ENCODE measurements at regions not wholly inside any gene's neighbourhood (a gene's known extent, or its start where the extent isn't known, plus 50 kb on each side); places are given as distances from the start of the nearest gene placed in this dataset.

DNA sequence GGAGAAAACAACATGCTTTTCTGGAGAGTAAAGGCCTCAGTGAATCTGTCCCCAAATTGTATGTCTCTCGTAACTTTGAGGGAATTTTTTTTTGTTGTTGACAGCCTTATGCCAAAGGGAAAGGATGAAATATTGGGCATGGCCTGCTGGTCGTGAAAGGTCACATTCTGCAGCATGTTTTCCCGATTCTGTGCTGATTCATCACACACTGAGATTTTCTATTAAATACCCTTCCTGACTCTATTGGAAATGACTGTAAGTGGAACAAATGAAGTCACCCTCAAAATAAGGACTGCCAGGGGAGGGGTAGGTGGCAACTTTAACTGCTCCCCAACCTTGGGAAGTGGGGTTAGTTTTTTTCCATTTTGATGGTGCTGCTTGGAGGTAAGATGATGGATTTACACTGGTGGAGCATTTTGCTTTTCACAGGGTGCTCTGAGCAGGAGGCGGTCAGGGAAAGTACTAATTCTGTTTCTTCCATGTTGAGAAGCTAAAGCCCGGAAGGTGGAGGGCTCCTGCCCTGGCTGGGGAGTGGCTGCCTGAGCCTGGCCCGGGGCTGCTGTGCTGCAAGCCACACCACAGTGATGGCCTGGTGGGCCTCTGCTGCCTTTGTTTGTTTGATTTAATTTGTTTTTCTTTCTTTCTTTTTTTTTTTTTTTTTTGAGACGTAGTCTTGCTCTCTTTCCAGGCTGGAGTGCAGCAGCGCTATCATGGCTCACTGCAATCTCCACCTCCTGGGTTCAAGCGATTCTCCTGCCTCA, 116.8 kb upstream of the SPATA13 start:
- peaks cover 12 to 13% of the 10 kb centered on the region in 2 experiments for H3K9me3 Mint-ChIP-seq
- WGBS (ENCODE audit: extremely low coverage, insufficient read length, low lambda C conversion rate) = no CpG with 5 or more reads among the region's 9 CpGs
- Histone ChIP-seq H3K14ac (ENCODE audit: insufficient read depth, low read length) (no peak overlapping the region), H3K18ac (ENCODE audit: insufficient read length, low read depth, low read length) (no peak overlapping the region), H3K23me2 (ENCODE audit: insufficient read length, low read depth, low read length, poor library complexity, severe bottlenecking) (no peaks in the 10 kb centered on the region), H3K9ac (ENCODE audit: extremely low read depth, insufficient read length, low read length) (no peak overlapping the region), H2BK20ac (ENCODE audit: low read depth, low read length, poor library complexity, severe bottlenecking) (no peak overlapping the region), H4K91ac (ENCODE audit: insufficient read length, low read depth, low read length) (no peak overlapping the region), H3K79me2 (ENCODE audit: insufficient read depth, low read length) (no peaks in the 10 kb centered on the region), H2BK5ac (ENCODE audit: insufficient read length, low read length) (no peak overlapping the region), H3K9me3 (ENCODE audit: control insufficient read depth, low read depth, low read length) (no peaks in the 10 kb centered on the region), H2AFZ (ENCODE audit: low read length) (no peak overlapping the region), H2BK12ac (ENCODE audit: insufficient read length, low read depth, low read length) (no peak overlapping the region), H3K23ac (ENCODE audit: insufficient read length, low read depth, low read length) (no peak overlapping the region), H4K5ac (ENCODE audit: insufficient read length, low read depth, low read length) (no peak overlapping the region), H3K56ac (ENCODE audit: insufficient read length, low read depth, low read length) (no peak overlapping the region), H2BK15ac (ENCODE audit: low read depth, low read length) (no peak overlapping the region), H4K8ac (replicated peaks; ENCODE audit: insufficient read length, low read depth, low read length) (no peak overlapping the region), H3K4ac (ENCODE audit: low read depth, low read length) (no peak overlapping the region), H3K4me2 (ENCODE audit: insufficient read depth, insufficient read length, low read length) (no peak overlapping the region), H3K27me3 (ENCODE audit: insufficient read depth, low read length) (no peaks in the 10 kb centered on the region; the same call in 1 of the 2 replicates), H2AK5ac (ENCODE audit: insufficient read length, low read length) (no peak overlapping the region), H3K4me1 (ENCODE audit: insufficient read depth, low read length) (peaks cover 4% of the 10 kb centered on the region; the same call in 1 of the 2 replicates), H3K79me1 (ENCODE audit: insufficient read depth, low read depth, low read length, poor library complexity, severe bottlenecking) (no peaks in the 10 kb centered on the region), H2BK120ac (ENCODE audit: low read depth, low read length, poor library complexity, severe bottlenecking) (no peak overlapping the region), H3K27ac (ENCODE audit: insufficient read length, low read depth, low read length) (no peak overlapping the region), H3T11ph (ENCODE audit: low read length) (no peak overlapping the region), H4K20me1 (ENCODE audit: control insufficient read depth, insufficient read depth, insufficient read length) (no peaks in the 10 kb centered on the region)
- H3K4me1 Mint-ChIP-seq = peaks cover 26 to 41% of the 10 kb centered on the region in 2 experiments
- DNase-seq = no peak
- TF ChIP-seq CTCF (conservative IDR thresholded peaks at IDR 0.05) = no peak
- H3K27ac Mint-ChIP-seq = no peak overlapping the region; a peak in 1 of 7 replicates
- no peak overlapping the region for H3K4me3 Mint-ChIP-seq
- peaks cover 48% of the 10 kb centered on the region for H3K27me3 Mint-ChIP-seq (ENCODE audit: low read depth)
- peaks cover 0 to 8% (median 0%) of the 10 kb centered on the region in 3 experiments; a peak in 4 of 7 replicates for H3K36me3 Mint-ChIP-seq (ENCODE audit: insufficient read depth in 1 of 3, low read depth in 3 of 3)
